ENCODE measurements at regions not wholly inside any gene's neighbourhood (a gene's known extent, or its start where the extent isn't known, plus 50 kb on each side); places are given as distances from the start of the nearest gene placed in this dataset.

GRCh38 chr6:81126150-81126549, 626.3 kb downstream of the TENT5A start:
- no peak for TF ChIP-seq ZFP37 (tag by site-specific recombination; IDR thresholded peaks at IDR 0.05)
- TF ChIP-seq ZSCAN18 (tag by site-specific recombination; IDR thresholded peaks at IDR 0.05) = no peak
- no peak for TF ChIP-seq IKZF3 (tag by site-specific recombination; IDR thresholded peaks at IDR 0.05)
- no peak for TF ChIP-seq ZNF175 (tag by site-specific recombination; IDR thresholded peaks at IDR 0.05)
- no peak for TF ChIP-seq ZNF280D (tag by site-specific recombination; IDR thresholded peaks at IDR 0.05)
- no peak for TF ChIP-seq GLIS1 (tag by site-specific recombination; IDR thresholded peaks at IDR 0.05)
- no peak for TF ChIP-seq ZNF549 (tag by site-specific recombination; IDR thresholded peaks at IDR 0.05)
- TF ChIP-seq ZNF391 (tag by site-specific recombination; IDR thresholded peaks at IDR 0.05; ENCODE audit: borderline replicate concordance, low read depth) = no peak
- CTCF ChIA-PET = no interaction called here

GRCh38 chr6:81120280-81120679, 632.2 kb downstream of the TENT5A start:
- no peak overlapping the region for H3K27ac ChIP-seq (ENCODE audit: extremely low read depth, low read depth, low read length)
- no peak overlapping the region for H3K4me3 ChIP-seq (ENCODE audit: low read depth, low read length)
- ChIA-PET CTCF (no interaction called here), POLR2A (no interaction called here)
- no peaks in the 10 kb centered on the region for H3K9me3 ChIP-seq (ENCODE audit: control insufficient read depth, insufficient read depth, low read depth, low read length)
- H3K36me3 ChIP-seq (ENCODE audit: control insufficient read depth in 2 of 2, insufficient read depth in 1 of 2, low read length in 2 of 2) = no peaks in the 10 kb centered on the region
- no peaks in the 10 kb centered on the region for H3K4me1 ChIP-seq (ENCODE audit: control insufficient read depth, insufficient read depth, low read length)
- TF ChIP-seq ZNF37A (tag by site-specific recombination; IDR thresholded peaks at IDR 0.05) (no peak), ZNF791 (tag by site-specific recombination; IDR thresholded peaks at IDR 0.05) (no peak), ZBTB26 (tag by site-specific recombination; optimal IDR thresholded peaks at IDR 0.05) (no peak), ZNF660 (tag by site-specific recombination; IDR thresholded peaks at IDR 0.05) (no peak), HOXA7 (CRISPR knock-in tag; IDR thresholded peaks at IDR 0.05; ENCODE audit: borderline replicate concordance) (no peak), ZNF658 (tag by site-specific recombination; IDR thresholded peaks at IDR 0.05) (no peak), TCF7L2 (IDR thresholded peaks at IDR 0.05; ENCODE audit: borderline replicate concordance, low read depth, low read length) (no peak), ZNF654 (tag by site-specific recombination; IDR thresholded peaks at IDR 0.05; ENCODE audit: low read depth) (no peak), ZNF121 (tag by site-specific recombination; IDR thresholded peaks at IDR 0.05) (no peak), ZIC2 (tag by site-specific recombination; IDR thresholded peaks at IDR 0.05) (no peak), ZNF488 (tag by site-specific recombination; IDR thresholded peaks at IDR 0.05) (no peak), GLI2 (tag by site-specific recombination; IDR thresholded peaks at IDR 0.05; ENCODE audit: borderline replicate concordance, low read depth) (no peak), SP2 (tag by site-specific recombination; IDR thresholded peaks at IDR 0.05) (no peak), ZNF518A (tag by site-specific recombination; conservative IDR thresholded peaks at IDR 0.05; ENCODE audit: low read depth) (no peak)

More at GRCh38 chr6:81126150-81126549, 626.3 kb downstream of the TENT5A start:
- Histone ChIP-seq H3K4me1 (ENCODE audit: control insufficient read depth, insufficient read depth, low read length) (no peaks in the 10 kb centered on the region), H3K27ac (ENCODE audit: extremely low read depth, low read depth, low read length) (no peak overlapping the region), H3K36me3 (ENCODE audit: control insufficient read depth in 2 of 2, insufficient read depth in 1 of 2, low read length in 2 of 2) (no peaks in the 10 kb centered on the region), H3K9me3 (ENCODE audit: control insufficient read depth, insufficient read depth, low read depth, low read length) (no peaks in the 10 kb centered on the region), H3K4me3 (ENCODE audit: low read depth, low read length) (no peak overlapping the region)
- POLR2A ChIA-PET = no interaction called here
